ENCODE measurements at regions not wholly inside any gene's neighbourhood (a gene's known extent, or its start where the extent isn't known, plus 50 kb on each side); places are given as distances from the start of the nearest gene placed in this dataset.

DNA sequence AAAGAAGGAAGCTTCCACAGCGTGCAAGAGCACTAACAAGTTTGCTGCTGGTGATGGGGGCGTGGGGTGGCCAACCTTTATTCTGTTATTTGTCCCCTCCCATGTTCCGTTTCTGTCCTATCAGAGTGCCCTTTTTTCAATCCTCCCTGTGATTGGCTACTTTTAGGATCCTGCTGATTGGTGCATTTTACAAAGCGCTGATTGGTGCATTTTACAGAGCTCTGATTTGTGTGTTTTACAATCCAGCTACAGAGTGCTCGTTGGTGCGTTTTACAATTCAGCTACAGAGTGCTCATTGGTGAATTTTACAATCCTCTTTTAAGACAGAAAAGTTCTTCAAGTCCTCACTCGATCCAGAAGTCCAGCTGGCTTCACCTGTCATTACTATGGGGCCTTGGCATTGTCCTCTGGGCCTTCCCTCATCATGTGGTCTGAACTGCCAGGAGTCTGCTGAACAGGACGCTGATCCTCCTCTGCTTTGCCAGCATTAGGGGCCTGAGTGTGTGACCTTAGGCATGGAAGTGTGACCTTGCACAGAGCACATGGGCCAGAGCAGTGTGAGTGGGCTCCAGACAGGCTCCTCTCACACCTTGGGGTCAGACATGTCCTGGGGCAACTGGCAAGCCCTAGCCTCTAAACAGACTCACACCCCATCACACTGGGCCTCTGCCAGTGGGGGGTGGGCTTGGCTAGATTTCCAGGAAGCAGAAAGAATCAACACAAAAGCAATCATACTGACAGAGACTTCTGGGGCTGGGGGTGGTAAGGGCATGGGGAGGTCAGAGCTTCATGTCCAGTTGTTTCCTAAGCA is 167.4 kb downstream of the PTPN20 start:
- DNase-seq: no peak

GRCh38 chr10:47079204-47079580 is 168.0 kb downstream of the PTPN20 start:
- DNase-seq: no peak

DNA sequence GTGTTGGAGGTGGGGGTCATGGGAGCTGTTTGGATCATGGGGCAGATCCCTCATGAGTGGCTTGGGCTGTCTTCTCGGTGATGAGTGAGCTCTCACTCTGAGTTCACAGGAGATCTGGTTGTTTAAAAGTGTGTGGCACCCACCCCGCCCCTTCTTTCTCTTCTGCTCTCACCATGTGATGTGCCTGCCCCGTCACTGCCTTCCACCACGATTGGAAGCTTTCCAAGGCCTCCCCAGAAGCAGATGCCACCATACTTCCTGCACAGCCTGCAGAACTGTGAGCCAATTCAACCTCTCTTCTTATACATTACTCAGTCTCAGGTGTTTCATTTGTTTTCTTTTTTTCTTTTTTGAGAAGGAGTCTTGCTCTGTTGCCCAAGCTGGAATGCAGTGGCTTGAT is 170.0 kb downstream of the PTPN20 start:
- DNase-seq: no peak

DNA sequence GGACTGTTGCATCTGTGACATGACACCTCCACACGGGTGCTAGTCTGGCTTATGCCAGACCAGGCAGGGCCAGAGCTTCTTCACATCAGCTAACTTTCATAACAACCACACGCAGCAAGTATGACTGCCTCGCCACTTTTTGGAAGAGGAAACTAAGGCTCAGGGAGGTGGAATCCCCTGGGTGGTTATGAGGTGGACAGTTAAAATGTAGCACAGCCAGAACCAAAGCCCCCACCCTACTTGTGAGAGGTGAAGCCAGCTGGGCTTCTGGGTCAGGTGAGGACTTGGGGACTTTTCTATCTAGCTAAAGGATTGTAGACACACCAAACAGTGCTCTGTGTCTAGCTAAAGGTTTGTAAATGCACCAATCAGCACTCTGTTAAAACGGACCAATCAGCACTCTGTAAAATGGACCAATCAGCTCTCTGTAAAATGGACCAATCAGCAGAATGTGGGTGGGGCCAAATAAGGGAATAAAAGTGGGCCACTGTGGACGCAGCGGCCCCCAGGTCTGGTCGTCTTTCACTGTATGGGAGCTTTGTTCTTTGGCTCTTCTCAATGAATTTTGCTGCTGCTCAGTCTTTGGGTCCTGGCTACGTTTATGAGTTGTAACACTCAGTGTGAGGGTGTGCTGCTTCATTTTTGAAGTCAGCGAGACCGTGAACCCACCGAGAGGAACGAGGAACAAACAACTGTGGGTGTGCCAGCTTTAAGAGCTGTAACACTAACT is 171.0 kb downstream of the PTPN20 start:
- DNase-seq: no peak

- no peak for DNase-seq
Measured at GRCh38 chr10:47087667-47088066, 176.4 kb downstream of the PTPN20 start.

DNA sequence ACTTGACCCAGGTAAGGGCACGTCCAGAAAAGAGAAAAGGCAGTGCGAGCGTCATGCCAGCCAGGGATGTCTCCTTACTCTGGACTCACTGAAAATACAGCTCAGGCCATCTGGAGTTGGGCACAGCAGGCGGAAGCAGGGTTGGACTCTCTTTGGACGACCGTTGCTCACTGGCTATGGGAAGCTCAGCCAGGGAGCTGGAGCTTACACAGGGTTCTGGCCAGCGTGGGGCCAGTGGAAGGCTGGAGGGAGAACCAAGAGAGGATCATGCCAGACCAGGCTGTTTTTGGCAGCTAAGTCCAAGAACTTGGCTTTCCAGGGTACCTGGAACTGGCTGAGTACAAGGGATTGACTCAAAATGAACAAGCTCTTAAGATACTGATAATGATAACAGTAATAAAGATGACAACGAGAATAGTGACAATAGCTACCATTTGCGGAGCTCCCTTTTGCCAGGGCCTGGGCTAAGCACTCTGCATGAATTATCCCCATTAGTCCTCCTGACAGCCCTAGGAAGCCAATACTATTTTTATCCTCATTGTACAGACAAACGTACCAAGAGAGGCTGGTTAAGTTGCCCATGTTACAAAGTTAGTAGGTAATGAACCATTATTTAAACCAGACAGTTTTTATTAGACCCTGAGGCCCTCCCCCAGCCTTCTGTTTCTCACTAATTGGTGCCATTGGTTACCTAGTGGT is 177.6 kb downstream of the PTPN20 start:
- no peak for DNase-seq

DNA sequence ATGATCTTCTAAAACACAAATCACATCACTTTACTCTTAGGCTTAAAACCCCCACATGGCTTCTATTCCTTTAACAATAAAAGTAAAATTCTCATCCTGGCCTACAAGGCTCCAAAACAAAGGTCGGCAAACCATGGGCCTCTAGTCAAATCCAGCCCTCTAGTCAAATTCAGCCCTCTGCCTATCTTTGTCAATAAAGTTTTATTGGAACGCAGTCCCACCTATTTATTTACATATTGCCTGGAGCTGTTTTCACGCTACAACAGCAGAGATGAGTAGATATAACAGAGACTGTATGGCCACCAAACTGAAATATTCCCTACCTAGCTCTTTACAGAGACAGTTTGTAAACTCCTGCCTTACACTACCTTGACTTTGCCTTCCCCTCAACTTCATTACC is 178.8 kb downstream of the PTPN20 start:
- no peak for DNase-seq

GRCh38 chr10:47090903-47091302 is 179.7 kb downstream of the PTPN20 start:
- no peak for DNase-seq

DNA sequence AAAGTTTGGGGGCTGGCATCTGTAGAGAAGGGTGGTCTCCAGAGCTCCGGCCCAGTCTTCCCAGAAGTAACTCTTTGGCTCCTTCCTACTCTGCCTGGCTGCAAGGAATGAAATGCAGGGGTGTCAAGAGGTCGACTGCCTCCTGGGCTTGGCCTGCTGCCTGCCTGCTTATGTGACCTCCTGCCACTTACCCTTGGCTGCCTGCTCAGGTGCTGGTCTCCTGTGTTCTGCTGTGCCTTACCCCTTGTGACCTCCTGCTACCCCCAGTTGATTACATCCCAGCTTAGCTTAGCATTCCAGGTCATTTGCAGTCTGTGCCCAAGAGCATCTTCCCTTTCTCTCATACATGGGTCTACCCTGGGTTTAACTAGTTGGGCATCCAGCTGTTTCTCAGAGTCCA is 180.2 kb downstream of the PTPN20 start:
- no peak for DNase-seq

GRCh38 chr10:47092376-47092775 is 181.1 kb downstream of the PTPN20 start:
- no peak for DNase-seq

DNA sequence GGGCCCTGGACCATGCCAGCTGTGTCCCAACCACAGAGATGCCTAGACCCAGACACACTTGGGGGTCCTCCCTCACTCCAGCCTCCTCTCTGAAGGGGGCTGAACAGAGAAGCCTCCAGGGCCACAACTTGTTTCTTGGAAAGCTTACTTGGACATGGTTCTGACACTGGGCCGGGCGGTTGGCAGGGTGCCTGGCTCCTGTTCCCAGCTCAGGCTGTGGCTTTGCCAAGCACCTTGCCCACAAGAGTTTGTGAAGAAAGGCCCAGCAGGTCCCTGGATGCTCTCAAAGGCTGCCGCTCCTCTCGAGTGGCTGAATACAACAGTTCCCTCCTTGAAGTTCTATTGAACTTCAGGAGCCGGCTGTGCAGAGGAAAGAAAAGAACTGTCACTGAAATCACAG is 181.6 kb downstream of the PTPN20 start:
- no peak for DNase-seq

DNA sequence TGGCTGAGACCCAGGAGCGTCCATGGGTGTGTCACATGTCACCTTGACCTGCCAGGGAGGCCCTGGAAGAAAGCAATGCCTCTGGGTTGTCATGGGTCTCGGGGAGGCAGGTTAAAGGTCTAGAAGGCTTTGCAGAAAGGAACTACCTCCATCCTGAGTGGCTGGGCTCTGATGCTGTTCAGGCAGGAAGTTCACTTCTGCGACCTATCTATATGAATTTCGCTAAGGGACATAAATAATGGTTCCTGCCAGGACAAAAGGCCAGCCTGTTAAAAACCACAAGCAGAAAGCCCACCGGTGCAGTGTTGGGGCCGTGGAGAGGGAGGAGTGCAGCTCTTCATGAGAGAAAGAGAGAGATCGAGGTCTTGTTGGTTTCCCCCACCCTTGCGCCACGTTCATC is 182.9 kb downstream of the PTPN20 start:
- DNase-seq: no peak

DNA sequence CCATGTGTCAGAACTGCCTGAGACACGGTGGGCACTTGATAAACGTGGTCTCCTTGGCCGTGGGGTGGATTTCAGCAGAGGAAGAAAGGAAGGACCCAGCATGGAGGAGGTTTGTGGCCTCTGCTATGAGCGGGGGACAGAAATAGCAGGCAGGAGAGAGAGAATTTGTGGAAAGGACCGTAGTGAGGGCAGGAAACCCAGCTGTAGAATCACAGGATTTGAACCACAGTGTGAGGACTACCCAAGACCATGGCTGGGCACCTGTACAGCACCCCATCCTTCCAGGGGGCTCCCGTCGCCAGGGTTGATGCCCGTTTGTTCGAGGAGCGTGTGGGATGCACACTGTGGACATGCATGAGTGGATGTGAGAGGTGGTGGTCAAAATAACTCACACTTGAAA is 183.4 kb downstream of the PTPN20 start:
- no peak for DNase-seq

- no peak for DNase-seq
Measured at GRCh38 chr10:47095211-47095610, 184.0 kb downstream of the PTPN20 start.

DNA sequence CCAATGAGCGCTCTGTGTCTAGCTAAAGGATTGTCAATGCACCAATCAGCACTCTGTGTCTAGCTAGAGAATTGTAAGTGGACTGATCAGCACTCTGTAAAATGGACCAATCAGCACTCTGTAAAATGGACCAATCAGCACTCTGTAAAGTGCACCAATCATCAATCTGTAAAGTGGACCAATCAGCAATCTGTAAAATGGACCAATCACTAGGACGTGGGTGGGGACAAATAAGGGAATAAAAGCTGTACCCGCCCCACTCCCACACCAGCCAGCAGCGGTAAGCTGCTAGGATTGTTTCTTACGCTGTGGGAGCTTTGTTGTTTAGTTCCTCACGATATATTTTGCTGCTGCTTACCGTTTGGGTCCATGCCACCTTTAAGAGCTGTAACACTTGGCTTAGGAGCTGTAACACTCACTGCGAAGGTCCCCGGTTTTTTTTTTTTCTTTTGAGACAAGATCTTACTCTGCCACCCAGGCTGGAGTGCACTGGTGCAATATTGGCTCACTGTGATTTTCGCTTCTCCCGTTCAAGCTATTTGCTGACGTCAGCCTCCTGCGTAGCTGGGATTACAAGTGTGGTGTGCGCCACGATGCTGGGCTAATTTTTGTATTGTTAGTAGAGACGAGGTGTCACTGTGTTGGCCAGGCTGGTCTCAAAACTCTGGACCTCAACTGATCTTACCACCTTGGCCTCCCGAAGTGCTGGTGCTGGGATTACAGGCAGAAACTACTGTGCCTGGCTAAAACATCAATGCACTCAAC is 184.8 kb downstream of the PTPN20 start:
- no peak for DNase-seq

- no peak for DNase-seq
Measured at GRCh38 chr10:47098238-47098637, 187.0 kb downstream of the PTPN20 start.

GRCh38 chr10:47098964-47099363 is 187.7 kb downstream of the PTPN20 start:
- no peak for DNase-seq

GRCh38 chr10:47099474-47099873 is 188.2 kb downstream of the PTPN20 start:
- DNase-seq: no peak

DNA sequence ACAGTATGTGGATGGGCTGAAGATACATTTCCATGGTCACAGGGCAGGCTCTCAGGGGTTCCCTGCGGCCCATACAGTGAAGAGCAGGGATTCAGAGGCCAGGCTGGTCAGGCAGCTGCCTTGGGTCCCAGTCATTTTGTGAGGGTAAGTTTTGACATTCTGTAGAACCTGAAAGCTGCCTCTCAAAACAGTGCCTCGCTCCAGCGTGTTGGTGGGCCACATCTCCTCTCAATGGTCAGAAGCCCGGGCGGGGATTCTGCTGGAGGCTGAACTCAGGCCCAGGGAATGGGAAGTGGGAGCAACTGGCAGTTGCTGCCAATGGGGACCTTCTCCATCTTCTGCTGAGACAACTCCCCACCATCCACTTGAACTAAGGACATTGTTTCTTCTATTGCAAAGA is 190.0 kb downstream of the PTPN20 start:
- DNase-seq: no peak

- no peak for DNase-seq
Measured at GRCh38 chr10:47101807-47102206, 190.6 kb downstream of the PTPN20 start.

GRCh38 chr10:47104151-47104605 is 192.9 kb downstream of the PTPN20 start:
- DNase-seq: no peak

DNA sequence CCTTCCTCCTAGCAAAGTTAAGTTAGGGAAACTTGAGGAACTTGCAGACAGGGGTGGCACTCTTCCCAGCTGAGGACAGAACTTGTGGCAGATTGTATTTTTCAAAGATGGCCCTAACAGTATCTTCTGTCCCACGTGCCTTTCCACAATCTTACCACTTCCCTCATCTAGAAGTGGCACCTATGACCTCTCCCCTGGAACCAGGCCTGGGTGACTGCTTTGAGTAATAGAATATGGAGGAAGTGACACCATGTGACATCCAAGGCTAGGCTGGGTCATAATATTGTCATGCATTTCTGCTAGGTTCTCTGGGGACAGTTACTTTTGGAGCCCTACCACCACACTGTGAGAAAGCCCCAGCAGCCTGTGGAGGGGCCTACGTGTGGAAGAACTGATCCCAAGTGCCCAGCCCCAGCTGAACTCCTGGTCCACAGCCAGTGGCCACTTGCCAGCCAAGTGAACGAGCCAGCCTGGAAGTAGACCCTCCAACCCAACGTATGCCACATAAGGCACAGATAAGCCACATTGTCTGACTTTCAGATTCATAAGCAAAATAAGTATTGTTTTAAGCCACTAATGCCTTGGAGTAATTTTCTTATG is 193.7 kb downstream of the PTPN20 start:
- DNase-seq: no peak
